AG04450 (cell line): ENCODE measurements at regions not wholly inside any gene's neighbourhood (a gene's known extent, or its start where the extent isn't known, plus 50 kb on each side); places are given as distances from the start of the nearest gene placed in this dataset.

ENCODE experiments used
- CTCF ChIA-PET: fragments of 300-600, 350-600 bp; formaldehyde crosslinking; extraction: SDS; loops from one replicate; lab custom pipeline; 2022; ENCODE audit warnings: antibody characterized with exemption, inconsistent platforms; lab: Charles Lee
- POLR2A ChIA-PET: fragments of 350-600 bp; formaldehyde crosslinking; extraction: SDS; loops from one replicate; lab custom pipeline; 2021; ENCODE audit warnings: antibody characterized with exemption, inconsistent platforms; lab: Yijun Ruan, JAX
- DNase-seq: peaks from one replicate; pipeline ENCODE4 v3.0.0-alpha.2; 2011; ENCODE audit warnings: low read depth, low spot score
- H3K27ac ChIP-seq: one replicate; pipeline ENCODE4 v1.5.1; 2012; ENCODE audit warnings: low read depth, low read length, control low read depth
- H3K27me3 ChIP-seq: one replicate; pipeline ENCODE4 v1.6.0; 2012; ENCODE audit warnings: low read length; ENCODE audit not compliant: control insufficient read depth, insufficient read depth
- H3K4me3 ChIP-seq: 2 replicates; pipeline ENCODE4 v1.5.1; 2011; ENCODE audit warnings: mild to moderate bottlenecking, low read depth, low read length, control low read depth
- H3K9me3 ChIP-seq: 2 replicates; pipeline ENCODE4 v1.5.1; 2012; ENCODE audit warnings: low read length; ENCODE audit not compliant: control insufficient read depth, insufficient read depth
- CTCF ChIP-seq: IDR thresholded peaks from 2 replicates; pipeline ENCODE4 v1.5.1; 2011; ENCODE audit warnings: low read depth, low read length, control low read depth, inconsistent platforms

- Histone ChIP-seq H3K9me3 (no peaks in the 10 kb centered on the region), H3K4me3 (no peak overlapping the region), H3K27ac (no peak overlapping the region), H3K27me3 (no peaks in the 10 kb centered on the region)
- DNase-seq, result no peak
- POLR2A ChIA-PET, result no interaction called here
- TF ChIP-seq CTCF, result no peak
- CTCF ChIA-PET, result no interaction called here
Measured at GRCh38 chr2:35932276-35932963, 423.2 kb upstream of the CRIM1 start.

- ChIA-PET POLR2A (no interaction called here), CTCF (no interaction called here)
- Histone ChIP-seq H3K9me3 (no peaks in the 10 kb centered on the region), H3K27ac (no peak overlapping the region), H3K27me3 (no peaks in the 10 kb centered on the region), H3K4me3 (no peak overlapping the region)
- TF ChIP-seq CTCF, result no peak
- no peak for DNase-seq
Measured at GRCh38 chr2:35931626-35932025, 424.0 kb upstream of the CRIM1 start.

- POLR2A ChIA-PET, result no interaction called here
- Histone ChIP-seq H3K9me3 (no peaks in the 10 kb centered on the region), H3K27me3 (no peaks in the 10 kb centered on the region), H3K4me3 (no peak overlapping the region), H3K27ac (no peak overlapping the region)
- CTCF ChIA-PET, result no interaction called here
- no peak for DNase-seq
- no peak for TF ChIP-seq CTCF
Measured at GRCh38 chr2:35931115-35931514, 424.5 kb upstream of the CRIM1 start.

- DNase-seq, result no peak
- Histone ChIP-seq H3K4me3 (no peak overlapping the region), H3K27me3 (no peaks in the 10 kb centered on the region), H3K9me3 (no peaks in the 10 kb centered on the region), H3K27ac (no peak overlapping the region)
- CTCF ChIA-PET, result no interaction called here
- no peak for TF ChIP-seq CTCF
- POLR2A ChIA-PET, result no interaction called here
Measured at GRCh38 chr2:35929551-35929950, 426.0 kb upstream of the CRIM1 start.

GRCh38 chr2:35920061-35920460 is 435.5 kb upstream of the CRIM1 start:
- ChIA-PET CTCF (no interaction called here), POLR2A (no interaction called here)
- Histone ChIP-seq H3K27ac (no peak overlapping the region), H3K9me3 (no peaks in the 10 kb centered on the region), H3K4me3 (no peak overlapping the region), H3K27me3 (no peaks in the 10 kb centered on the region)
- DNase-seq, result no peak
- no peak for TF ChIP-seq CTCF
